GM19452 (cell line): ENCODE measurements at regions not wholly inside any gene's neighbourhood (a gene's known extent, or its start where the extent isn't known, plus 50 kb on each side); places are given as distances from the start of the nearest gene placed in this dataset.

Experiments used
- ATAC-seq: cut with Tn5 transposase; IDR thresholded peaks from one replicate; pipeline ENCODE4 v1.9.1; 2021; ENCODE audit not compliant: unreplicated experiment

GRCh38 chr5:67537439-67538148 lies 341.0 kb upstream of the CD180 start:
- no peak for ATAC-seq

DNA sequence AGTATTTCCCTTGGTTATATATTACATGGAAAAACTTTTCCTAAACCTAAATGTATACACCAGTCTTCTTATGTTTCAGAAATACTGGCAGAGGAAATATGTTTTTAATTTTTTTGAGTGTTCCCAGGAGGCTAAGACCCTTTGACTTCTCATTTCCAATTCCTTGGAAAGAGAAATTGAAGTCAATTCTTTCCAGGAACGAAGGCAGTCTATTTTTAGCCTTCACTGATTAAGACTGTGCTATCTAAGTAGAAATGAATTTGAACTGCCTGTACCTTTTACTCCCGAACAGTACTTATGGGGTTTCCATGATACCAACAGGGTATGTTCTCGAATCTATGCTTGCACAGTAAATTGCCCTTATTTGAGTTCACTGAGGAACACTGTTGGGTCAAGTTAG lies 340.3 kb upstream of the CD180 start:
- no peak for ATAC-seq

DNA sequence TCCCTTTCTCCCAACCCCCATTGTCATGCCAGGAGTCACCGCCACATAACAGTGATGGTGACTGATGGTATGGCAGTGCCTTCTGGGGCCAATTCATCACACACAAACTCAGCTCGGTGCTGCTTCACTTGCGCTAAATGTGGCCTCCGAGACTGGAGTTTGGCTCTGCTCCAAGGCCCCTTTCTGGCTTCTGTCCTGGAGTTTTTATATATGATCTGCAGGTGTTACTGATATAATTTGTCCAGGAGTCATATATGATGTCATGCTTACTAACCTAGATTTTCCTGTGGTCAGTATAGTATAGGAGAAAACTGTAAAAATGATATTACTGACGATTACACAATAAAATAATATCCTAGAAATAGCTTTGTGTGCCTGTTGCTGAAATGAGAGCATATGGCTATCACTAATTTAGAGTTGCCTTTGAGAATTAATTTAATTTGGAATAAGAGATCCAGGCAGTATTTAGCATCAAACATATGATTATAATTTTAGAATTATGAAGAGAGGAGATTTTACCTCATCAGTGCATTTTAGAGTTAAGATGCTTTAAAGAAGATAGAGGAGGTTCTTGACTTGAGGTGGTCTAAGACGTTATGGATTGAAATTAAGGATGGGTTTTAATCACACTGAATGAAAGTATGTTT lies 334.1 kb upstream of the CD180 start:
- no peak for ATAC-seq

DNA sequence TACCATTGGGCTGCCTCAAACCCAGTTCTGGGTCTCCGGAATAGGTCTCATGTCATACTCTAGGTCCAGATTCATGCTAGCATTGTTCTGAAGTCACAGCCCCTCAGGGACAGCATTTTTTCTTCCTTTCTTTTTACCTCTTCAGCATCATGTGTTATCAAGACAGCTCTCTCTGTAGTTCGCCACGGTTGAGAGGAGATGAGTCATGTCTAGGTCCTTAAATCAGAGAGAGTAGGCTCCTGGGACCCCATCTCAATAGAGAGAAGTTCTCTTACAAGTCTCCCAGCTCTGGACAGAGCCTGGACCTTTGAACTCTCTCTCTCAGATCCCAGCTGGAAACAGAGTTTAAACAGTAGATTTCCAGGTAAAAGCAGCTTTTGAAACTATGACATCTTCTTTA lies 332.4 kb upstream of the CD180 start:
- ATAC-seq = no peak

- ATAC-seq = no peak
Measured at GRCh38 chr5:67526793-67527192, 330.2 kb upstream of the CD180 start.

DNA sequence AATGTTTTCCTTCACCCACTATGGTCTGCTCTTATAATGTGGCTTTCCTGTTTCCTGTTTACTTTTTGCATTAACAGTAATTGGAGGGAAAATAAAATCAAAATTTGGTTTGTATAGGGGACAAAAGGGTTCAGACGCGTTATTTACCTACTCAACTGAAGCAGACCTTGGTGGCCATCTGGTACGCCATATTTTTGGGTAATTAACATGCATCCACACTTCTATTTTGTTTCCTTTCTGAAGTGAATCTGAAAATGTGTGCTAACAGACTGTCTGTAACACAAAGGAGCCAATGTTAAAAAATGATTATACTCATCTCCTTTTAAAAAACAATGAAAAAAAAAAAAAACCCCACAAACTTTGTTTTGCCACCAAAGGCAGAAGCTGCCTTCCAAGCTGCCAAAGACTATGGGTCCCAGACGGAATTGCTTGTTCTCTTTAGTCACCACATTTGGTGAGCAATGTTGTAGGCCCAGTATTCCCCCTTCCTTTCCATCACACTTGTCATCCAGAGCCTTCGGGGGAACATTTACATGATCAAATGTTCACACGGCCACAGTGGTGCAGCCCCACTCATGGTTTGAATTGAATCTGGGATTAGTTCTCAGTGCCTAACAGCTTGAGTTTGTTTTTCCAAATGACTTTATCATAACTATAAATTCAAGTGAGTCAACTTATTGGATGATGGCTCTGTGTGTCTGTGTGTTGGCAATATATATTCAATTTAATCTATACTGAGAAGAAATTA lies 323.7 kb upstream of the CD180 start:
- no peak for ATAC-seq

- ATAC-seq = no peak
Measured at GRCh38 chr5:67518227-67518626, 321.6 kb upstream of the CD180 start.

- ATAC-seq = no peak
Measured at GRCh38 chr5:67516948-67517565, 320.5 kb upstream of the CD180 start.

GRCh38 chr5:67515762-67516161 lies 319.2 kb upstream of the CD180 start:
- no peak for ATAC-seq

DNA sequence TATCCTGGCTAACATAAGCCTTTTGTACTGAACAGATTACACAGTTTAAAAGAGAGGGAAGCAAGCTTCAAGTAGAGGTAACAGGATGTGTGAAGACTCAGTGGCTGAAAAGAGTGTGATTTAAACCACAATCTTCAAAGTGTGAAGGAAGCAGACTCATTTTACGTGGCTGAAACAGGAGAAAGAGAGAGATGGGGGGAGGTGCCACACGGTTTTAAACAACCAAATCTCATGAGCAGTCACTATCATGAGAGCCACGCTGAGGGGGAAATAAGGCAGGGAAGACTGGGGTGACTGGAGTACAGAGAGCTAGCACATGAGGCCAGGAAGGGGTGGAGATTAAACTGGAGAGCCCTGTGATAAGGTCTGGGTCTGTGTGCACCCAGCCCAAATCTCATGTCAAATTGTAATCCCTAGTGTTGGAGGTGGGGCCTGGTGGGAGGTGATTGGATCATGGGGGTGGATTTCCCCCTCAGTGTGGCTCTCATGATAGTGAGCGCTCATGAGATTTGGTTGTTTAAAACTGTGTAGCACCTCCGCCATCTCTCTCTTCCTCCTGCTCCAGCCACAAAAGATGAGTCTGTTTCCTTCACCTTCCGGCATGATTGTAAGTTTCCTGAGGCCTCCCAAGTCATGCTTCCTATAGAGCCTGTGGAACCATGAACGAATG lies 318.6 kb upstream of the CD180 start:
- no peak for ATAC-seq

GRCh38 chr5:67512758-67513157 lies 316.2 kb upstream of the CD180 start:
- ATAC-seq = no peak

- no peak for ATAC-seq
Measured at GRCh38 chr5:67511911-67512310, 315.3 kb upstream of the CD180 start.

- no peak for ATAC-seq
Measured at GRCh38 chr5:67510204-67510603, 313.6 kb upstream of the CD180 start.

DNA sequence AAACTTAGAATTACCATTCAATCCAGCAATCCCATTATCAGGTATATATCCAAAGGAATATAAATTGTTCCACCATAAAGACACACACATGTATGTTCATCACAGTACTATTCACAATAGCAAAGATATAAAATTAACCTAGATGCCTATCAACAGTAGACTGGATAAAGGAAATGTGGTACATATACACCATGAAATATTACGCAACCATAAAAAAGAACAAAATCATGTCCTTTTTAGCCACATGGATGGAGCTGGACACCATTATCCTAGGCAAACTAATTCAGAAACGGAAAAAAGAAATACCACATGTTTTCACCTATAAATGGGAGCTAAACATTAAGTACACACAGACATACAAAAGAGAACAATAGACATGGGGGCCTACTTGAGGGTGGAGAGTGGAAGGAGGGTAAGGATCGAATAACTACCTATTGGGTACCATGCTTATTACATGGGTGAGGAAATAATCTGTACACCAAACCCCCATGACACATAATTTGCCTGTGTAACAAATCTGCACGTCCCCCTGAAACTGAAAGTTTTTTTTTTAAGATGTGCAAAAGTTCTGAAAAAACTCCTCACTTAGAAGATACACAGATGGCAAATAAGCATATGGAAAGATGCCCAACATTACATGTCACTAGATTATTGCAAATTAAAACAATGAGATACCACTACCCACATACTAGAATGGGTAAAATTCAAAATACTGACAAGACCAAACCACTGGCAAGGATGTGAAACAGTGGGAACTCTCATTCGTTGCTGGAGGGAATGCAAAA lies 313.0 kb upstream of the CD180 start:
- ATAC-seq = no peak

- no peak for ATAC-seq
Measured at GRCh38 chr5:67506241-67506640, 309.6 kb upstream of the CD180 start.

DNA sequence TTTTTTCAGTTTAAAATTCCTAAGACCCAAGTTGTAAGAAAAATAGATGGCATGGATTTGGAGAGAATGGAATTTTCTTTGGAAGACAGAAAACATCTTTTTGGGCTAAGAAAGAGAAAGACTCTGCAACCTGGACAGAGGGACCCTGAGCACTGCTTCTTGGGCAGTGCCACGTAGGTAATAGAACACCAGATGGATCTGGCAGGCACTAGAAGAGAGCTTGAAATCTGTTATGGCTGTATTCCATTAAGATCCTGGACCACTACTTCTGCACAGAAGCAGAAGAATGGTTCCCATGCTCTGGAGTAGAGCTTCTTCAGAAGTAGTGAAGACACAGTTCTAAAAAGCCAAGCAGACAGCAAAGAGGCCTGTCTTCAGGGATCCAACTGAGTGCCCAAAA lies 306.4 kb upstream of the CD180 start:
- no peak for ATAC-seq

- ATAC-seq = no peak
Measured at GRCh38 chr5:67496051-67496450, 299.5 kb upstream of the CD180 start.

- no peak for ATAC-seq
Measured at GRCh38 chr5:67495072-67495471, 298.5 kb upstream of the CD180 start.

DNA sequence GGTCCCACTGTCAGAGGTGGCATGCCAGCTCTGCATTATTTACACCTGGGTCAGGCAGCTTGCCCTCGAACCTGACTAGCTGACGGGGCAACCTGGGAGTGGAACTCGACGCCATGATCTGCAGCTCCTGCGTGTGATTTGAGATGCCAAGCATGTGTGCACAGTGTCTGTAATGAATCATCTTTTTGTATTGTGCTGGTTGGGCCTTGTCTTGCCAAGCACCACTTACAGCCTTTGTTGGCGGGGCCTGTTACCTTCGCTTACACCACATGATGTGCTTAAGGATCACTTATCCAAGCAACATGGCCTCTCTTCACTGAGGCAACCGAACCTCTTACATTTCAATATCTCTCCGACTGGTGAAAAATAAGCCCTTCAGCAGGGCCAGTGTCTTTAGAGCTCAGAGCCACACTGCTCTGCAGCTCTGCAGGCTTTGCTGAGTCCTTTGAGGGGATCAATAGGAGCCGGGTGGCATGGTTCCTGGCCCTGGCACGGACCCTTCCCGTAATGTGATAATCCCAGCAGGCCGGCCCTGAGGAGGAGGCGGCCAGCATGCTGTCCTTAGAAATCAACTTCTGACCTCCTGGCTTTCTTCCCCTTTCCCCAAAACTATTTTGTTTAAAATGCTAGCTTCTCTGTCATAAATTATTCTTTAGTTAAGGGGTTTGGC lies 297.7 kb upstream of the CD180 start:
- ATAC-seq = no peak

DNA sequence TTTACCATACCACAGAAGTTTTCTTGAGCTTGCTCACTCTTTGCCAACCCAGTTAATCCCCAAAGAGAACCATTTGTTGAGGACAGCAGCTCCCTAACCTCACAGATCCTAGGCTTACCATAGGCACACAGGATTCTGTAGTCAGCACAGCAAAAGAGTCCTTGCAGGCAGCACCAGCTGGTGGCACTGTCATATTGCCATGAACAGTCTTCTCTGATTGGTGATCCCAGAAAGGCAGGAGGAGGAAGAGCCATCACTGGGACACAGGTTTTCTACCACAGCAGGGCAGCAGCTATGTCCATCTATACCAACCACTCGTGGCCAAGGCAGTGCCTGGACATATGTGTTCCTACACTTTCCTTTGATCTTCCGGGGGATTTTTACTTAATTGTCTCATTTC lies 297.1 kb upstream of the CD180 start:
- ATAC-seq = no peak
